ENCODE measurements at regions not wholly inside any gene's neighbourhood (a gene's known extent, or its start where the extent isn't known, plus 50 kb on each side); places are given as distances from the start of the nearest gene placed in this dataset.

DNA sequence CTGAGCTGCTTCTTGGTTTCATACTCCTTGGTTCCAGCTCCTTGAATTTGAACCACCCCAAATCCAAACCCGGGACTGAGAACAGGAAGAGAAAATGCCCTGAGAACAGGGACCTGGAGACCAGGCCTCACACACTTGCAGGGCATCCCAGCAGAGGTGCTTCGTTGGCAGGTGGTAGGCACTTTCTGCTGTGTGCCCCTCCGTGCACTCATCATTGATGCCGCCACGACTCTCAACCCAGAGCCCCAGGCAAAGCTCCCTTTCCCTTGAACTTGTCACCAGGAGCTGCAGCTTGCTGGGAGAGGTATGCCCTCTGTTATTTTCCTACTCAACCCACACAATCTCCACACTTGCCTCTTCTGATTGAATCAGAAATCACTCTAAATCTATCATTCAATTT, 217.8 kb upstream of the IRX1 start:
- no peak for TF ChIP-seq CTCF (IDR thresholded peaks at IDR 0.05)
- H3K27ac ChIP-seq, result no peak overlapping the region
- H3K4me3 ChIP-seq, result no peak overlapping the region
- H3K4me1 ChIP-seq (ENCODE audit: control insufficient read depth in 1 of 2, low read depth in 2 of 2), result no peaks in the 10 kb centered on the region
- H3K9me3 ChIP-seq, result peaks cover 3% of the 10 kb centered on the region
- no peaks in the 10 kb centered on the region for H3K27me3 ChIP-seq (replicated peaks; ENCODE audit: insufficient read depth)
- DNase-seq (ENCODE audit: low spot score) (no peak), ATAC-seq (ENCODE audit: insufficient number of reproducible peaks, low FRiP score, low read depth) (no peak)
- no peaks in the 10 kb centered on the region for H3K36me3 ChIP-seq

DNA sequence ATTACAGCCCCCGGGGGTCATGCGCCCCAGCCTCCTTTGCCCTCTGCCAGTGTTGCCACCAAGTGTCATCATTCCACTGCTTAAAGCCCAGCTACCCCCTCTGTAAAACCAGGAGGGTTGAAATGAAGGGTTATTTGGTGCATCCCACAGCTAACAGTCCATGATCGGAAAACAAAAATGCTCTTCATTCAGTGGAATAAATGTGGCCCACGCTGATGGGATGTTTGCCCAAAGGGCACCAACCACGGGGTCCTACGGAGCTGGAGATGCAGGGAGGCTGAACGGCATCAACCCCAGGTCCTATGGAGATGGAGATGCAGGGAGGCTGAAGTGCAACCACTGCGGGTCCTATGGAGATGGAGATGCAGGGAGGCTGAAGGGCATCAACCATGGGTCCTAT, 218.5 kb upstream of the IRX1 start:
- DNase-seq (ENCODE audit: low spot score) (no peak), ATAC-seq (ENCODE audit: insufficient number of reproducible peaks, low FRiP score, low read depth) (no peak)
- Histone ChIP-seq H3K27ac (no peak overlapping the region), H3K9me3 (peaks cover 9% of the 10 kb centered on the region), H3K4me1 (ENCODE audit: control insufficient read depth in 1 of 2, low read depth in 2 of 2) (no peaks in the 10 kb centered on the region), H3K36me3 (no peaks in the 10 kb centered on the region), H3K27me3 (replicated peaks; ENCODE audit: insufficient read depth) (no peaks in the 10 kb centered on the region), H3K4me3 (no peak overlapping the region)
- TF ChIP-seq CTCF (IDR thresholded peaks at IDR 0.05), result no peak

GRCh38 chr5:3376611-3377010, 219.0 kb upstream of the IRX1 start:
- H3K4me1 ChIP-seq (ENCODE audit: control insufficient read depth in 1 of 2, low read depth in 2 of 2), result no peaks in the 10 kb centered on the region
- H3K9me3 ChIP-seq, result peaks cover 13% of the 10 kb centered on the region
- no peak for TF ChIP-seq CTCF (IDR thresholded peaks at IDR 0.05)
- DNase-seq (ENCODE audit: low spot score) (no peak), ATAC-seq (ENCODE audit: insufficient number of reproducible peaks, low FRiP score, low read depth) (no peak)
- H3K27me3 ChIP-seq (replicated peaks; ENCODE audit: insufficient read depth), result no peaks in the 10 kb centered on the region
- no peaks in the 10 kb centered on the region for H3K36me3 ChIP-seq
- H3K4me3 ChIP-seq, result no peak overlapping the region
- no peak overlapping the region for H3K27ac ChIP-seq

DNA sequence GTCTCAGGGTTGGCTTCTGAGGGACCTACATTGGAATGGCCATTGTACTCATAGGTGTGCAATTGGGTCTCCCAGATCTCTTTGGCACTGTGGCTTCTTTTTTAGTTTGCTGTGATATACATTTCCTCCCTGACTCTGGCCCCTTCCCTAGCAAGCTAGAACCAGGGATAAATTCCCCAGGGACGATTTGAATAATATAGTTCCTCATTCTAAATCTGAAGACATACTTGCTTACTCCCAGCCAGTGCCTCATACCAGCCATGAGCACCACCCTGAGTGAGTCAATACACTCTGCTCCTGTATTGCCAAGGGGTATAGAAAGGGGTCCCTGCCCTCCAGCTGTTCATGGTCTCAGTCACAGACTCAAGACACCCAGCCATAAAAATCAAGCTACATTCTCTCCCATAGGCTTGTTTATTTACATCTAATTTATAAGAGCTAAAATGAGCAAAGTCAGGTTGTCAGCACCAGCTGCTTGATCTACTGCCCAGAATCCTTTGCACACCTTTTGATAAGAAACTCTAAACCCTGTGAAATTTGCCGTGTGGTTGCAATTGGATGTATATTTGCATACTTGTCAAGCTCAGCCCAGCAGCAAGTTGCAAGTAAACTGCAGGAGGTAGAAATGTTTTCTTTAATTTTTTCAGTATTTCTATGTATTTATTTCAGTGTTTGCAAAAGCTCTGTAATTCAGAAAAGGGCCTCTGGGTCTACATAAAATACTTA, 219.9 kb upstream of the IRX1 start:
- no peak for ATAC-seq (ENCODE audit: insufficient number of reproducible peaks, low FRiP score, low read depth)
- DNase-seq (ENCODE audit: low spot score), result no peak

GRCh38 chr5:3373391-3373790, 222.2 kb upstream of the IRX1 start:
- Histone ChIP-seq H3K4me1 (ENCODE audit: control insufficient read depth in 1 of 2, low read depth in 2 of 2) (no peaks in the 10 kb centered on the region), H3K27me3 (replicated peaks; ENCODE audit: insufficient read depth) (no peaks in the 10 kb centered on the region), H3K36me3 (no peaks in the 10 kb centered on the region), H3K9me3 (peaks cover 13% of the 10 kb centered on the region), H3K4me3 (no peak overlapping the region), H3K27ac (no peak overlapping the region)
- no peak for DNase-seq (ENCODE audit: low spot score)
- no peak for ATAC-seq (ENCODE audit: insufficient number of reproducible peaks, low FRiP score, low read depth)
- no peak for TF ChIP-seq CTCF (IDR thresholded peaks at IDR 0.05)

More for the DNA sequence above, 219.9 kb upstream of the IRX1 start:
- no peaks in the 10 kb centered on the region for H3K36me3 ChIP-seq
- no peak for TF ChIP-seq CTCF (IDR thresholded peaks at IDR 0.05)
- no peak overlapping the region for H3K4me3 ChIP-seq
- H3K27me3 ChIP-seq (replicated peaks; ENCODE audit: insufficient read depth), result no peaks in the 10 kb centered on the region
- H3K9me3 ChIP-seq, result peaks cover 13% of the 10 kb centered on the region
- H3K4me1 ChIP-seq (ENCODE audit: control insufficient read depth in 1 of 2, low read depth in 2 of 2), result no peaks in the 10 kb centered on the region
- no peak overlapping the region for H3K27ac ChIP-seq
